Endothelial cell of umbilical vein (primary cell): ENCODE measurements at regions not wholly inside any gene's neighbourhood (a gene's known extent, or its start where the extent isn't known, plus 50 kb on each side); places are given as distances from the start of the nearest gene placed in this dataset.

ENCODE experiments used
- BruUV-seq: library from RNA; stranded (reverse); fragments of 400-500 nt; replicated peaks from 2 replicates; lab custom pipeline; 2021; lab: Mats Ljungman, UMichigan
- CTCF ChIA-PET: fragments of 300-600, 350-600 bp; sonication (Branson Sonifier 250); formaldehyde crosslinking; loops from one replicate; lab custom pipeline; 2021; ENCODE audit warnings: antibody characterized with exemption, inconsistent platforms; lab: Charles Lee
- POLR2A ChIA-PET: fragments of 300-600, 350-600 bp; sonication (Branson Sonifier 250); formaldehyde crosslinking; loops from one replicate; lab custom pipeline; 2021; ENCODE audit warnings: antibody characterized with exemption, inconsistent platforms; lab: Charles Lee
- DNase-seq: peaks from one replicate; pipeline ENCODE4 v3.0.0-alpha.2; 2011; ENCODE audit warnings: low read depth, low spot score
- FAIRE-seq: peaks from 2 replicates; lab custom pipeline; 2011; peaks lifted over from hg19 to GRCh38; lab: Jason Lieb, UNC
- H2AFZ ChIP-seq: 2 replicates; pipeline ENCODE4 v1.6.0; 2012; ENCODE audit warnings: low read depth, low read length, control low read depth, inconsistent platforms
- H3K27ac ChIP-seq: 2 replicates; pipeline ENCODE4 v1.5.1; 2011; ENCODE audit warnings: low read depth, mild to moderate bottlenecking, control low read depth, low read length, moderate library complexity; ENCODE audit not compliant: insufficient read depth
- H3K27me3 ChIP-seq, 2 experiments: 2 replicates each; pipeline versions ENCODE4 v1.6.0 to v1.6.1; 2011; ENCODE audit warnings: low read length in 2 of 2, mixed read lengths in 1 of 2; ENCODE audit not compliant: control insufficient read depth in 2 of 2, insufficient read depth in 2 of 2
- H3K36me3 ChIP-seq, 2 experiments: 2 replicates in 1 of 2; 3 replicates in 1 of 2; pipeline ENCODE4 v1.5.1; 2011; ENCODE audit warnings: low read length in 2 of 2, mild to moderate bottlenecking in 1 of 2, moderate library complexity in 1 of 2; ENCODE audit not compliant: control insufficient read depth in 2 of 2, insufficient read depth in 2 of 2; ENCODE audit errors: extremely low read depth in 1 of 2
- H3K4me1 ChIP-seq: 3 replicates; pipeline ENCODE4 v1.5.1; 2011; ENCODE audit warnings: mild to moderate bottlenecking, low read length; ENCODE audit not compliant: control insufficient read depth, insufficient read depth; ENCODE audit errors: extremely low read depth
- H3K4me2 ChIP-seq: 2 replicates; pipeline ENCODE4 v1.6.1; 2011; ENCODE audit warnings: low read length, control low read depth, mixed read lengths; ENCODE audit not compliant: insufficient read depth
- H3K4me3 ChIP-seq, 3 experiments: fragments of 200-600 bp in 1 of 3; sonication (generic), shearing (Covaris generic) in 1 of 3; replicated peaks in 1 of 3; 2 replicates each; pipeline ENCODE4 v1.5.1; 2011 to 2016; ENCODE audit warnings: control low read depth in 3 of 3, low read length in 3 of 3, mild to moderate bottlenecking in 2 of 3, inconsistent platforms in 1 of 3, low read depth in 1 of 3, moderate library complexity in 1 of 3; ENCODE audit not compliant: insufficient read depth in 1 of 3
- H3K79me2 ChIP-seq: 2 replicates; pipeline ENCODE4 v1.6.0; 2012; ENCODE audit warnings: low read length, inconsistent platforms; ENCODE audit not compliant: control insufficient read depth, insufficient read depth
- H3K9ac ChIP-seq: replicated peaks from 2 replicates; pipeline ENCODE3; 2011; ENCODE audit warnings: low read length, control low read depth; ENCODE audit not compliant: insufficient read depth; ENCODE audit errors: extremely low read depth
- H3K9me1 ChIP-seq: replicated peaks from 3 replicates; pipeline ENCODE4 v1.6.0; 2011; ENCODE audit warnings: mild to moderate bottlenecking, low read length; ENCODE audit not compliant: control insufficient read depth, insufficient read depth; ENCODE audit errors: extremely low read depth
- H3K9me3 ChIP-seq: replicated peaks from 2 replicates; pipeline ENCODE4 v1.5.1; 2012; ENCODE audit warnings: low read length, inconsistent platforms; ENCODE audit not compliant: control insufficient read depth, insufficient read depth
- H4K20me1 ChIP-seq: replicated peaks from 2 replicates; pipeline ENCODE3; 2011; ENCODE audit warnings: mild to moderate bottlenecking, low read length; ENCODE audit not compliant: control insufficient read depth, insufficient read depth; ENCODE audit errors: extremely low read depth
- CTCF ChIP-seq, 2 donors: IDR thresholded peaks; 1 replicate in 1 of 2; 2 replicates in 1 of 2; pipeline ENCODE4 v1.5.1; 2011; ENCODE audit warnings: low read length in 2 of 2, mild to moderate bottlenecking in 2 of 2, moderate library complexity in 2 of 2, control low read depth in 1 of 2, inconsistent platforms in 1 of 2, low read depth in 1 of 2; ENCODE audit not compliant: insufficient read depth in 1 of 2; ENCODE audit errors: extremely low read depth in 1 of 2
- EZH2 ChIP-seq: IDR thresholded peaks from 2 replicates; pipeline ENCODE4 v1.6.1; 2012; ENCODE audit warnings: borderline replicate concordance, low read depth, mild to moderate bottlenecking, moderate library complexity, low read length, inconsistent platforms; ENCODE audit not compliant: severe bottlenecking
- FOS ChIP-seq: IDR thresholded peaks from 2 replicates; pipeline ENCODE4 v1.6.1; 2011; ENCODE audit warnings: mild to moderate bottlenecking, low read length, moderate library complexity, borderline replicate concordance; ENCODE audit not compliant: insufficient read depth
- GATA2 ChIP-seq: IDR thresholded peaks from 2 replicates; pipeline ENCODE4 v1.7.0; 2011; ENCODE audit warnings: low read depth, mild to moderate bottlenecking, moderate library complexity, mixed read lengths, low read length; ENCODE audit not compliant: insufficient read length, insufficient read depth
- JUN ChIP-seq: IDR thresholded peaks from 2 replicates; pipeline ENCODE4 v1.6.1; 2011; ENCODE audit warnings: borderline replicate concordance, low read depth; ENCODE audit not compliant: insufficient read length, insufficient read depth
- MAX ChIP-seq: IDR thresholded peaks from 2 replicates; pipeline ENCODE4 v1.6.1; 2011; ENCODE audit not compliant: insufficient read depth, insufficient read length
- MYC ChIP-seq: IDR thresholded peaks from one replicate; pipeline ENCODE4 v1.6.1; 2011; ENCODE audit warnings: mild to moderate bottlenecking, low read depth, low read length
- POLR2A ChIP-seq: IDR thresholded peaks from 2 replicates; pipeline ENCODE4 v1.6.1; 2012; ENCODE audit warnings: low read depth, mild to moderate bottlenecking, control low read depth, low read length
- POLR2AphosphoS5 ChIP-seq: IDR thresholded peaks from 2 replicates; pipeline ENCODE4 v1.6.1; 2012; ENCODE audit warnings: low read depth, mild to moderate bottlenecking, control low read depth, low read length, moderate library complexity; ENCODE audit not compliant: insufficient read depth
- dilution Hi-C: fragments of 300-500 bp; cut with MboI; formaldehyde crosslinking; loops from one replicate; pipeline ENCODE4 v1.15.0; 2019; ENCODE audit warnings: low sequenced_read_pairs; ENCODE audit not compliant: extremely low pct_ligation_motif_present
- intact Hi-C: fragments of 100-400 bp; cut with micrococcal nuclease; formaldehyde crosslinking; loops from one replicate; pipeline ENCODE4 v1.10.0; 2022

GRCh38 chr7:157087646-157088045 is 51.1 kb upstream of the UBE3C start:
- Histone ChIP-seq H3K27ac (no peak overlapping the region), H3K9ac (no peak overlapping the region), H4K20me1 (no peaks in the 10 kb centered on the region), H3K36me3 (no peaks in the 10 kb centered on the region), H3K4me1 (no peaks in the 10 kb centered on the region), H3K27me3 (no peaks in the 10 kb centered on the region), H3K9me1 (no peaks in the 10 kb centered on the region), H3K79me2 (no peaks in the 10 kb centered on the region), H3K4me2 (no peak overlapping the region), H3K9me3 (no peaks in the 10 kb centered on the region), H2AFZ (no peak overlapping the region), H3K4me3 (no peak overlapping the region)
- intact Hi-C loops (no loop called here), dilution Hi-C loops (no loop called here)
- ChIA-PET POLR2A (no interaction called here), CTCF (no interaction called here)
- TF ChIP-seq MYC (no peak), CTCF (IDR thresholded peaks at IDR 0.05; ENCODE audit: extremely low read depth in 1 of 2, insufficient read depth in 1 of 2, low read depth in 1 of 2, low read length in 2 of 2) (no peak), GATA2 (no peak), JUN (no peak), MAX (no peak), FOS (no peak), POLR2AphosphoS5 (no peak), POLR2A (no peak), EZH2 (no peak)
- FAIRE-seq (no peak), DNase-seq (no peak)
- BruUV-seq, result no TSS peak
